HEK293 (cell line): ENCODE measurements at regions not wholly inside any gene's neighbourhood (a gene's known extent, or its start where the extent isn't known, plus 50 kb on each side); places are given as distances from the start of the nearest gene placed in this dataset.

Source experiments
- CTCF ChIA-PET: fragments of 350-600 bp; formaldehyde crosslinking; extraction: SDS; loops from one replicate; lab custom pipeline; 2021; ENCODE audit warnings: antibody characterized with exemption; lab: Yijun Ruan, JAX
- POLR2A ChIA-PET: fragments of 300-600 bp; formaldehyde crosslinking; extraction: SDS; loops from one replicate; lab custom pipeline; 2020; ENCODE audit warnings: antibody characterized with exemption, inconsistent platforms; lab: Yijun Ruan, JAX
- H3K27ac ChIP-seq: fragments of 200-500 bp; sonication (Bioruptor generic); 2 replicates; pipeline ENCODE4 v1.5.1; 2014; ENCODE audit warnings: low read depth, low read length, control low read depth, inconsistent platforms; ENCODE audit errors: extremely low read depth
- H3K36me3 ChIP-seq, 2 experiments: fragments of 200-500 bp in 1 of 2; sonication (Bioruptor generic) in 1 of 2; 1 replicate in 1 of 2; 2 replicates in 1 of 2; pipeline ENCODE4 v1.5.1; 2014 to 2017; ENCODE audit warnings: inconsistent platforms in 2 of 2, low read length in 2 of 2; ENCODE audit not compliant: control insufficient read depth in 2 of 2, insufficient read depth in 1 of 2
- H3K4me1 ChIP-seq: fragments of 200-500 bp; sonication (Bioruptor generic); 2 replicates; pipeline ENCODE4 v1.5.1; 2014; ENCODE audit warnings: mild to moderate bottlenecking, low read length, inconsistent platforms; ENCODE audit not compliant: control insufficient read depth, insufficient read depth
- H3K4me3 ChIP-seq: 2 replicates; pipeline ENCODE4 v1.5.1; 2011; ENCODE audit warnings: low read depth, mild to moderate bottlenecking, control low read depth, low read length, moderate library complexity
- H3K9me3 ChIP-seq: fragments of 200-500 bp; sonication (Bioruptor generic); 2 replicates; pipeline ENCODE4 v1.5.1; 2014; ENCODE audit warnings: low read depth, low read length, inconsistent platforms; ENCODE audit not compliant: control insufficient read depth, insufficient read depth
- GLI4 ChIP-seq: fragments of 450-650 bp; formaldehyde crosslinking; IDR thresholded peaks from 2 replicates; pipeline ENCODE4 v1.5.1; 2016; ENCODE audit warnings: missing biosample characterization, missing genetic modification characterization
- KLF10 ChIP-seq: fragments of 450-650 bp; IDR thresholded peaks from 2 replicates; pipeline ENCODE4 v1.5.1; 2018; ENCODE audit warnings: missing biosample characterization, mild to moderate bottlenecking, missing genetic modification characterization
- KLF7 ChIP-seq: fragments of 450-650 bp; formaldehyde crosslinking; IDR thresholded peaks from 2 replicates; pipeline ENCODE4 v1.5.1; 2016; ENCODE audit warnings: missing biosample characterization, missing genetic modification characterization, borderline replicate concordance
- REPIN1 ChIP-seq: fragments of 450-650 bp; formaldehyde crosslinking; IDR thresholded peaks from 2 replicates; pipeline ENCODE4 v1.5.1; 2017; ENCODE audit warnings: missing biosample characterization, missing genetic modification characterization, low read depth
- ZFP37 ChIP-seq: fragments of 450-650 bp; formaldehyde crosslinking; IDR thresholded peaks from 2 replicates; pipeline ENCODE4 v1.5.1; 2016; ENCODE audit warnings: missing biosample characterization, missing genetic modification characterization
- ZFP41 ChIP-seq: fragments of 450-650 bp; formaldehyde crosslinking; IDR thresholded peaks from 2 replicates; pipeline ENCODE4 v1.5.1; 2016; ENCODE audit warnings: missing biosample characterization, missing genetic modification characterization, borderline replicate concordance
- ZNF138 ChIP-seq: fragments of 450-650 bp; formaldehyde crosslinking; IDR thresholded peaks from 2 replicates; pipeline ENCODE4 v1.5.1; 2016; ENCODE audit warnings: missing biosample characterization, missing genetic modification characterization, borderline replicate concordance
- ZNF16 ChIP-seq: fragments of 450-650 bp; formaldehyde crosslinking; IDR thresholded peaks from 2 replicates; pipeline ENCODE4 v1.5.1; 2016; ENCODE audit warnings: low read depth, missing biosample characterization, missing genetic modification characterization
- ZNF335 ChIP-seq: fragments of 450-650 bp; formaldehyde crosslinking; conservative IDR thresholded peaks from 2 replicates; pipeline ENCODE4 v1.5.1; 2016; ENCODE audit warnings: missing biosample characterization, missing genetic modification characterization
- ZNF37A ChIP-seq: fragments of 450-650 bp; IDR thresholded peaks from 2 replicates; pipeline ENCODE4 v1.5.1; 2018; ENCODE audit warnings: missing biosample characterization, missing genetic modification characterization
- TF ChIP-seq, protein P1 (sequence below): fragments of 450-650 bp; formaldehyde crosslinking; IDR thresholded peaks from 2 replicates; pipeline ENCODE4 v1.5.1; 2017; ENCODE audit warnings: missing biosample characterization, mild to moderate bottlenecking, missing genetic modification characterization, moderate library complexity
- TF ChIP-seq, protein P2 (sequence below): fragments of 450-650 bp; formaldehyde crosslinking; IDR thresholded peaks from 2 replicates; pipeline ENCODE4 v1.5.1; 2016; ENCODE audit warnings: missing biosample characterization, missing genetic modification characterization, low read depth
- TF ChIP-seq, protein P3 (sequence below): fragments of 450-650 bp; formaldehyde crosslinking; IDR thresholded peaks from 2 replicates; pipeline ENCODE4 v1.5.1; 2016; ENCODE audit warnings: missing biosample characterization, missing genetic modification characterization

DNA sequence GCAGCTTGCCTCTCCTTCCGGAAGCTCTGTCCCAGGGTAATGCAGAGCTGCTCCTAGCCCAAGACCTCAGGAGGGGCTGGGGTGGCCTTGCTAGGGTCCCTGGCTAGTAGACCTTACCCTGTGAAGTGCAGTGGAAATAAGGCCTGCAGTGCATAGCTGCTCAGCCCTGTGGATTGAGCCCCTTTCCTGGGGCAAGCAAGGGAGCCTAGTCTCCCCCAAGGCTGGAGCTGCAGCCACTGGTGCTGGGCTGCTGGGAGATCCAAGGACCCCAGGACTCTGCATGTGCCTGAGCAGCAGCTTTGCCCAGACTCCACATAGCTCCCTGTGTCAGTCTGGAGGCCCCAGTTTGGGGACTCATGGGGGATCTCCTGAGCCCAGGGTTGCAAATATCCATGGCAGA lies 57.9 kb downstream of the FANCF start:
- Histone ChIP-seq H3K4me3 (no peak overlapping the region), H3K27ac (no peak overlapping the region), H3K9me3 (no peaks in the 10 kb centered on the region), H3K4me1 (no peaks in the 10 kb centered on the region), H3K36me3 (no peaks in the 10 kb centered on the region)
- no peak for TF ChIP-seq ZNF37A (tag by site-specific recombination)
- TF ChIP-seq, protein P1, sequence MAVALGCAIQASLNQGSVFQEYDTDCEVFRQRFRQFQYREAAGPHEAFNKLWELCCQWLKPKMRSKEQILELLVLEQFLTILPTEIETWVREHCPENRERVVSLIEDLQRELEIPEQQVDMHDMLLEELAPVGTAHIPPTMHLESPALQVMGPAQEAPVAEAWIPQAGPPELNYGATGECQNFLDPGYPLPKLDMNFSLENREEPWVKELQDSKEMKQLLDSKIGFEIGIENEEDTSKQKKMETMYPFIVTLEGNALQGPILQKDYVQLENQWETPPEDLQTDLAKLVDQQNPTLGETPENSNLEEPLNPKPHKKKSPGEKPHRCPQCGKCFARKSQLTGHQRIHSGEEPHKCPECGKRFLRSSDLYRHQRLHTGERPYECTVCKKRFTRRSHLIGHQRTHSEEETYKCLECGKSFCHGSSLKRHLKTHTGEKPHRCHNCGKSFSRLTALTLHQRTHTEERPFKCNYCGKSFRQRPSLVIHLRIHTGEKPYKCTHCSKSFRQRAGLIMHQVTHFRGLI (tag by site-specific recombination), result no peak
- TF ChIP-seq ZFP41, result no peak
- no peak for TF ChIP-seq ZNF16
- no peak for TF ChIP-seq KLF10 (tag by site-specific recombination)
- ChIA-PET CTCF (no interaction called here), POLR2A (no interaction called here)

DNA sequence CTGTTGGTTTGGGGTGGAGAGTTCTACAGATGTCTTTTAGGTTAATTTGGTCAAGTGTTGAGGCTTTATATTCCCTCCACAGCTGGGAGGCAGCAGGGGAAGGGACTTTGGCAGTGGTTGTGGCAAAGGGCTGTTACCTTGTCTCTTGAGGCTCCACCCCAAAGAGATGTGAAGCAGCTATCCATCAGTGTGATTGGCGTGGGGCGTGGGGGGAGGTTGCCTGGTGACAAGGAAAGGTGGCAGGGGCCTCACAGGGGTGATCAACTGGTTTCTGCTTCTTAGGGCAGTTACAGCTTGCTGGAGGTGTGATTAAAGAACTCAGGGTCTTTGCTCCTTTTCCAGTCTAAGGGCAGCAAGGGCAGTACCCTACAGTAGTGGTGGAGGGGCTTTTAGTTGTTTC lies 59.3 kb downstream of the FANCF start:
- TF ChIP-seq ZFP37 (tag by site-specific recombination) (no peak), REPIN1 (tag by site-specific recombination) (no peak), ZNF335 (no peak), ZNF138 (tag by site-specific recombination) (no peak)
- TF ChIP-seq, protein P2, sequence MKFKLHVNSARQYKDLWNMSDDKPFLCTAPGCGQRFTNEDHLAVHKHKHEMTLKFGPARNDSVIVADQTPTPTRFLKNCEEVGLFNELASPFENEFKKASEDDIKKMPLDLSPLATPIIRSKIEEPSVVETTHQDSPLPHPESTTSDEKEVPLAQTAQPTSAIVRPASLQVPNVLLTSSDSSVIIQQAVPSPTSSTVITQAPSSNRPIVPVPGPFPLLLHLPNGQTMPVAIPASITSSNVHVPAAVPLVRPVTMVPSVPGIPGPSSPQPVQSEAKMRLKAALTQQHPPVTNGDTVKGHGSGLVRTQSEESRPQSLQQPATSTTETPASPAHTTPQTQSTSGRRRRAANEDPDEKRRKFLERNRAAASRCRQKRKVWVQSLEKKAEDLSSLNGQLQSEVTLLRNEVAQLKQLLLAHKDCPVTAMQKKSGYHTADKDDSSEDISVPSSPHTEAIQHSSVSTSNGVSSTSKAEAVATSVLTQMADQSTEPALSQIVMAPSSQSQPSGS (tag by site-specific recombination), result no peak
- TF ChIP-seq, protein P3, sequence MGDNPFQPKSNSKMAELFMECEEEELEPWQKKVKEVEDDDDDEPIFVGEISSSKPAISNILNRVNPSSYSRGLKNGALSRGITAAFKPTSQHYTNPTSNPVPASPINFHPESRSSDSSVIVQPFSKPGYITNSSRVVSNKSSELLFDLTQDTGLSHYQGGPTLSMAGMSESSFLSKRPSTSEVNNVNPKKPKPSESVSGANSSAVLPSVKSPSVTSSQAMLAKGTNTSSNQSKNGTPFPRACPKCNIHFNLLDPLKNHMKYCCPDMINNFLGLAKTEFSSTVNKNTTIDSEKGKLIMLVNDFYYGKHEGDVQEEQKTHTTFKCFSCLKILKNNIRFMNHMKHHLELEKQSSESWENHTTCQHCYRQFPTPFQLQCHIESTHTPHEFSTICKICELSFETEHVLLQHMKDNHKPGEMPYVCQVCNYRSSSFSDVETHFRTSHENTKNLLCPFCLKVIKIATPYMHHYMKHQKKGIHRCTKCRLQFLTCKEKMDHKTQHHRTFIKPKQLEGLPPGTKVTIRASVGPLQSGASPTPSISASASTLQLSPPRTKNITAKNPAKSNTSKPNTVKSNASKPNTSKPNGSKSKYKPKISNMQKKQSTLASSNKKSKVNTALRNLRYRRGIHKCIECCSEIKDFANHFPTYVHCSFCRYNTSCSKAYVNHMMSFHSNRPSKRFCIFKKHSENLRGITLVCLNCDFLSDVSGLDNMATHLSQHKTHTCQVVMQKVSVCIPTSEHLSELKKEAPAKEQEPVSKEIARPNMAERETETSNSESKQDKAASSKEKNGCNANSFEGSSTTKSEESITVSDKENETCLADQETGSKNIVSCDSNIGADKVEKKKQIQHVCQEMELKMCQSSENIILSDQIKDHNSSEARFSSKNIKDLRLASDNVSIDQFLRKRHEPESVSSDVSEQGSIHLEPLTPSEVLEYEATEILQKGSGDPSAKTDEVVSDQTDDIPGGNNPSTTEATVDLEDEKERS (tag by site-specific recombination), result no peak
- TF ChIP-seq, all 188 proteins: peak for 0
- CTCF ChIA-PET, result interaction anchor here (0.8 kb wide), 1 partner anchor 322 kb away, joined by 3 read pairs; no protein-coding TSS in a partner anchor

DNA sequence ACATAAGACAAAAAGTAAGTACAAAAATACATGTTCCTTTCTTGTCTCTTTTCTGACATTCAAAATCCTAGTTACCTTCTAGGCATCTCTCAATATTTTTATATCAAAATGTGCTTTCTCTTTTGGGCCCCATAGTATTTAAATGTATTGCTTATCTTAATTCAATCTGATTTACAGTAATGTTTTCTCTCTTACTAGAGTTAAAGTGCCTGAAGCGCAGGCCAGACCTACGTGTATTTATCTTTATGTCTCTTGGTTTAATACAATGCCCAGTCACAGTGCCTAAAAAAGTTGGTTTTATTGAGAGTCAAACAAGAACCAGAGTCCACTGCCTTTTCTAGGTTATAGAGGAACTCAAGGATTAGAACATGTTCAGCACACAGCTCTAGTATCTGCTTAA lies 64.3 kb downstream of the FANCF start:
- ChIA-PET CTCF (interaction anchor here (0.7 kb wide), 1 partner anchor 101 kb away, joined by 5 read pairs; no protein-coding TSS in a partner anchor), POLR2A (interaction anchor here (0.7 kb wide), 1 partner anchor 226 kb away, joined by 6 read pairs; no protein-coding TSS in a partner anchor)
- H3K4me1 ChIP-seq, result no peaks in the 10 kb centered on the region
- no peak for TF ChIP-seq GLI4
- no peak for TF ChIP-seq KLF7 (tag by site-specific recombination)
- H3K9me3 ChIP-seq, result no peaks in the 10 kb centered on the region
- H3K27ac ChIP-seq, result no peak overlapping the region
- no peaks in the 10 kb centered on the region for H3K36me3 ChIP-seq
- no peak overlapping the region for H3K4me3 ChIP-seq

More for the DNA sequence above, 59.3 kb downstream of the FANCF start:
- Histone ChIP-seq H3K4me1 (no peaks in the 10 kb centered on the region), H3K27ac (no peak overlapping the region), H3K36me3 (no peaks in the 10 kb centered on the region), H3K4me3 (no peak overlapping the region), H3K9me3 (no peaks in the 10 kb centered on the region)
- POLR2A ChIA-PET, result no interaction called here
